Epithelial cell of proximal tubule (primary cell): ENCODE measurements at regions not wholly inside any gene's neighbourhood (a gene's known extent, or its start where the extent isn't known, plus 50 kb on each side); places are given as distances from the start of the nearest gene placed in this dataset.

Source experiments
- DNase-seq: peaks from one replicate; pipeline ENCODE4 v3.0.0-alpha.2; 2011; ENCODE audit warnings: low read depth
- H3K4me3 ChIP-seq: 2 replicates; pipeline ENCODE4 v1.5.1; 2011; ENCODE audit warnings: low read depth, mild to moderate bottlenecking, low read length
- CTCF ChIP-seq: conservative IDR thresholded peaks from 2 replicates; pipeline ENCODE4 v1.5.1; 2012; ENCODE audit warnings: low read depth, mild to moderate bottlenecking, low read length

DNA sequence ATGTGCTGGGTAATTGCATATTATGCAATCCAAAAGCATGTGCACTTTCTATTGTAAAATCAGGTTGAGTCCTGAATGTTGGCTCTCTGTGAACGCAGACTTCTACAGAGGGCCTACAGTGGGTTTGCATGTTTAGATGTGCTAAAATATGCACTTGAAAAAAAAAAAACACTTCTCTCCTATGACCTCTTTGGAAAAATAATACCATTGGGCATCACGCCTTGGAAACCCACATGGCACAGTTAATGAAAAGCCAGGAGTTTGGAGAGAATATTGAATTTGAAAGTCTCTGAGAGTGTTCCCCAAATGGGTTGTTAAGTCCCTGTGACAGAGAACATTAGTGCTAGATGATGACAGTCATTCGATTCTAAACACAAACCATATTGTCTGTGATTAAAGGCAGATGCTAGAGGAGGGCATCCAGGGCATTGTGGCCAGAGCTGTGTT, 710.4 kb upstream of the PIK3C3 start:
- no peak for TF ChIP-seq CTCF
- DNase-seq, result no peak
- H3K4me3 ChIP-seq, result no peak overlapping the region

- DNase-seq, result no peak
- no peak overlapping the region for H3K4me3 ChIP-seq
- TF ChIP-seq CTCF, result no peak
Observed at GRCh38 chr18:41237317-41237716, 717.7 kb upstream of the PIK3C3 start.

GRCh38 chr18:41231681-41232080, 723.4 kb upstream of the PIK3C3 start:
- H3K4me3 ChIP-seq, result no peak overlapping the region
- TF ChIP-seq CTCF, result no peak
- no peak for DNase-seq

DNA sequence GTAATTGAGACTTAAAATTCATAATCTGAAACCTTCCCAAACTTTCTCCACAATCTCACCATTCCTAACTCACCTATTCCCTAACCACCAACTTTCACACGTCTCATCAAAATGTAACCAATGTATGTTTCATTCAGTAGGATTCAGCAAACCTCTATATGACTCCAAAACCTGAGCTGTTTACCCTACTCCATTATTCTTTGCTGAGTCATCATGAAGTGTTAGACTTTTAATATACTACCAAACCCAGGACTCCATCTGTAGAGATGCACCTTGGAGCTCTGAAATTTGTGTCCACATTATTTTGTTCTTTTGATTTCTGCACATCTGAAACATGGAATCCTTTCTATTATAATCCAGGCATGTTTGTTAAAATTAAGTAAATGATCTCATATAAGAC, 727.0 kb upstream of the PIK3C3 start:
- TF ChIP-seq CTCF, result no peak
- H3K4me3 ChIP-seq, result no peak overlapping the region
- DNase-seq, result no peak

DNA sequence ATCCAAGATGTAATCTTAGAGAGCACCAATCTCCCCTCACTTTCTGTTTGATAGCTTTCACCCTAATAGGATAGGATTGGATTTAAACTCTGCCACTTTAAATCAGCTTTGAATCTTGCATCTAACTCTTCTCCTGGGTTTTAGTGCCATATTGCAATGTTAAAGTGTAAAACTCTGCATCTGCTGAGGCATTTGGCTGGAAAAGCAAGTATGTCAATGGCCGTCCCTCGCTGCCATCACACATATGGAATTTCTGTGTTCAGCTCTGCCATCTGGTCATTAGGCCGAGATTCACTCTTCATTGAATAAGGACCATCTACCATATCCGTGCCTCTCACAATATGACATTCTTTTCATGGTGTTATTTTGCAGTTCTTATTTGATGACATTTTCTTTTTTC, 728.1 kb upstream of the PIK3C3 start:
- no peak for TF ChIP-seq CTCF
- no peak for DNase-seq
- no peak overlapping the region for H3K4me3 ChIP-seq

GRCh38 chr18:41226186-41226585, 728.8 kb upstream of the PIK3C3 start:
- no peak for TF ChIP-seq CTCF
- H3K4me3 ChIP-seq, result no peak overlapping the region
- no peak for DNase-seq

DNA sequence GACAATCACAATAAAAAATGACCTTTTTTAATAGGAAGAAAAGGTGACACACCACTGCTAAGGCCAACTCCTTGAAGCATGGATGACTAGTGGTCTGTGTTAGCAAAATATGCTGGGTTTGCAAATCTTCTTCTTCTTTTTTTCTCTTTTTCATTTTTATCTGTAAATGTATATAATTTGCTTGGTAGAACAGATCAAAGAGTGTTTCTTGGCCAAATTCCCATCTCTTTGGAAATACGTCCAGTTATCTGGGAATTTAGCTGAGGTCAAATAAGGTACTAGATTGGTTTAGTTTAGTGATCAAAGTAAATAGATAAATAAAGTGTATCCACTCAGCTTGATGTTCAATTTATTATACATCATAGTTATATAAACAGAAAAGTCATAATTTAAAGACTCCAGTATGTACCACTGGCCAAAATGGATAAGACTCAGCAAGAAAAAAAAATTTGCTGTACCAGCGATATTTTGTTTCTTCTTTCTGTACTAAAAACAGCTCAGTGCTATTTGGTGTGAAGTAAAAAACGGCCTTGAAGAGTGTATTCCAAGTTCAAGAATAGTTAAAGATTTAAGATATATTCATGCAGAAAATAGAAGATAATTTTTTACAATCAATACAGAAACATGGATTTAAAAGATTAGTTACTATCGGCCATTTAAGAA, 738.6 kb upstream of the PIK3C3 start:
- no peak overlapping the region for H3K4me3 ChIP-seq
- DNase-seq, result no peak
- TF ChIP-seq CTCF, result no peak
